Immature natural killer cell (primary cell): ENCODE measurements at regions not wholly inside any gene's neighbourhood (a gene's known extent, or its start where the extent isn't known, plus 50 kb on each side); places are given as distances from the start of the nearest gene placed in this dataset.

Experiments
- DNase-seq, 3 donors: peaks; one replicate each; pipeline ENCODE4 v3.0.0; 2022; ENCODE audit warnings: mixed read lengths in 1 of 3
- H3K27ac Mint-ChIP-seq, 6 donors: one replicate each; pipeline ENCODE4 v1.8.0; 2020; ENCODE audit warnings: mixed read lengths in 6 of 6, mild to moderate bottlenecking in 5 of 6, inconsistent platforms in 4 of 6, moderate library complexity in 3 of 6
- H3K27me3 Mint-ChIP-seq, 3 donors: one replicate each; pipeline ENCODE4 v1.8.0; 2020 to 2021; ENCODE audit warnings: low read depth in 3 of 3, mild to moderate bottlenecking in 3 of 3, mixed read lengths in 3 of 3, moderate library complexity in 3 of 3, inconsistent platforms in 1 of 3
- H3K36me3 Mint-ChIP-seq, 3 donors: one replicate each; pipeline ENCODE4 v1.8.0; 2020; ENCODE audit warnings: mixed read lengths in 3 of 3, inconsistent platforms in 2 of 3, mild to moderate bottlenecking in 2 of 3
- H3K4me1 Mint-ChIP-seq, 2 donors: one replicate each; pipeline ENCODE4 v1.8.0; 2020; ENCODE audit warnings: inconsistent platforms in 2 of 2, mild to moderate bottlenecking in 2 of 2, mixed read lengths in 2 of 2, moderate library complexity in 1 of 2
- H3K4me3 Mint-ChIP-seq, 5 donors: one replicate each; pipeline ENCODE4 v1.8.0; 2020; ENCODE audit warnings: mild to moderate bottlenecking in 5 of 5, mixed read lengths in 5 of 5, inconsistent platforms in 3 of 5, moderate library complexity in 3 of 5
- H3K9me3 Mint-ChIP-seq, 6 donors: one replicate each; pipeline ENCODE4 v1.8.0; 2020; ENCODE audit warnings: mild to moderate bottlenecking in 6 of 6, mixed read lengths in 6 of 6, inconsistent platforms in 4 of 6, moderate library complexity in 3 of 6

GRCh38 chr4:64584981-64585557 lies 175.8 kb upstream of the TECRL start:
- no peak for DNase-seq
- H3K9me3 Mint-ChIP-seq = peaks cover 2 to 23% (median 14%) of the 10 kb centered on the region in 6 donors
- H3K4me1 Mint-ChIP-seq = no peaks in the 10 kb centered on the region
- no peak overlapping the region for H3K4me3 Mint-ChIP-seq
- no peak overlapping the region for H3K27ac Mint-ChIP-seq
- H3K27me3 Mint-ChIP-seq = peaks cover 0 to 2% (median 0%) of the 10 kb centered on the region in 3 donors
- no peaks in the 10 kb centered on the region for H3K36me3 Mint-ChIP-seq

DNA sequence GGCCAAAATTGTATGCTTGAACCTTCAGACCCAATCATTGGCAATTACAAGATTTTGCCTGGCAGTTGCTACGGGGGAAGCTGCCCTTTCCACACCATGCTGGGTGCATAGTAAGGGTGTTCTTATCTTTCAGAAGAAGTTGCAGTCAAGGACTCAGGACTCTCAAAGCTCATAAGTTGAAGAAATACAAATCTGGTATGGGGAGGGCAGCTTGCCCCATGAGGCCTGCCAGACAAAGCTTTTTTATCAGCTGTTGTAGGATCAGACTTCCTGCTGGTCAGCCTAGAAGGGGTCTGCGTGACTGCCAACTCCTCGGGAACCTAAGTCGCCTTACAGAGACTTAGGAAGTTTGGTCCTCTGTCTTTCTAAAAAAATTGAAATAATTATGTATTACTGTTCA lies 174.9 kb upstream of the TECRL start:
- H3K4me1 Mint-ChIP-seq = no peaks in the 10 kb centered on the region
- no peak for DNase-seq
- peaks cover 0 to 2% (median 0%) of the 10 kb centered on the region in 3 donors for H3K27me3 Mint-ChIP-seq
- H3K9me3 Mint-ChIP-seq = peaks cover 0 to 16% (median 9%) of the 10 kb centered on the region in 6 donors
- no peak overlapping the region for H3K4me3 Mint-ChIP-seq
- H3K27ac Mint-ChIP-seq = no peak overlapping the region
- H3K36me3 Mint-ChIP-seq = no peaks in the 10 kb centered on the region

GRCh38 chr4:64582492-64582891 lies 173.2 kb upstream of the TECRL start:
- peaks cover 0 to 2% (median 0%) of the 10 kb centered on the region in 3 donors for H3K27me3 Mint-ChIP-seq
- H3K27ac Mint-ChIP-seq = no peak overlapping the region
- no peak overlapping the region for H3K4me3 Mint-ChIP-seq
- no peaks in the 10 kb centered on the region for H3K36me3 Mint-ChIP-seq
- H3K9me3 Mint-ChIP-seq = peaks cover 0 to 25% (median 8%) of the 10 kb centered on the region in 6 donors
- no peak for DNase-seq
- no peaks in the 10 kb centered on the region for H3K4me1 Mint-ChIP-seq

DNA sequence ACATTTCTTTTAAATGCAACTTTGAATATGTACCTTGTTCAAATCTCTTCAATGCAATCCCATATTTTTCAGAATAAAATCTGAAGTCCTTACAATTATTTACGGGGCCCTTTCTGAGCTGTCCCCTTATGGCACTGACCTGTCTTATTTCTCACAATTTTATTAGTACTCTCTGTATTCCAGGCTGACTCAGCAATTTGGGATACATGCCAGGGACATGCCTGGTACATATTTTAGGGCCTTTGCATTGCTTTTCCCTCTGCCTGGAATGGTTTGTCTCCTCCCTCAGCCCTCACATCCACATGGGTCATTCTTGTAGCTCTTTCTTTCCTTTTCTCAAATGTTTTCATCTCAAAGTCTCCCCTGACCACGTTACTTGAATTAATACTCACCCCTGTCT lies 172.2 kb upstream of the TECRL start:
- no peak overlapping the region for H3K4me3 Mint-ChIP-seq
- H3K36me3 Mint-ChIP-seq = no peaks in the 10 kb centered on the region
- peaks cover 0 to 31% (median 10%) of the 10 kb centered on the region in 6 donors for H3K9me3 Mint-ChIP-seq
- H3K27me3 Mint-ChIP-seq = peaks cover 0 to 2% (median 0%) of the 10 kb centered on the region in 3 donors
- no peak for DNase-seq
- no peak overlapping the region for H3K27ac Mint-ChIP-seq
- no peaks in the 10 kb centered on the region for H3K4me1 Mint-ChIP-seq

GRCh38 chr4:64564126-64564525 lies 154.9 kb upstream of the TECRL start:
- Mint-ChIP-seq H3K27me3 (no peaks in the 10 kb centered on the region), H3K4me1 (no peaks in the 10 kb centered on the region), H3K9me3 (peaks cover 4 to 41% (median 11%) of the 10 kb centered on the region in 6 donors), H3K4me3 (no peak overlapping the region), H3K27ac (no peak overlapping the region), H3K36me3 (no peaks in the 10 kb centered on the region)
- DNase-seq = no peak

- peaks cover 0 to 32% (median 16%) of the 10 kb centered on the region in 6 donors for H3K9me3 Mint-ChIP-seq
- no peak overlapping the region for H3K4me3 Mint-ChIP-seq
Observed at GRCh38 chr4:64559571-64559970, 150.3 kb upstream of the TECRL start.

GRCh38 chr4:64551125-64551524 lies 141.9 kb upstream of the TECRL start:
- Mint-ChIP-seq H3K27me3 (peaks cover 0 to 1% (median 0%) of the 10 kb centered on the region in 3 donors), H3K9me3 (peaks cover 0 to 26% (median 5%) of the 10 kb centered on the region in 6 donors), H3K36me3 (no peaks in the 10 kb centered on the region), H3K27ac (no peak overlapping the region), H3K4me3 (no peak overlapping the region), H3K4me1 (no peaks in the 10 kb centered on the region)
- DNase-seq = no peak

More at GRCh38 chr4:64559571-64559970, 150.3 kb upstream of the TECRL start:
- no peaks in the 10 kb centered on the region for H3K27me3 Mint-ChIP-seq
- DNase-seq = no peak
- H3K4me1 Mint-ChIP-seq = no peaks in the 10 kb centered on the region
- H3K27ac Mint-ChIP-seq = no peak overlapping the region
- H3K36me3 Mint-ChIP-seq = no peaks in the 10 kb centered on the region

- Mint-ChIP-seq H3K4me1 (no peaks in the 10 kb centered on the region), H3K9me3 (peaks cover 0 to 9% (median 3%) of the 10 kb centered on the region in 6 donors), H3K36me3 (no peaks in the 10 kb centered on the region), H3K27ac (no peak overlapping the region), H3K4me3 (no peak overlapping the region), H3K27me3 (peaks cover 0 to 1% (median 0%) of the 10 kb centered on the region in 3 donors)
- no peak for DNase-seq
Observed at GRCh38 chr4:64545593-64545992, 136.3 kb upstream of the TECRL start.

DNA sequence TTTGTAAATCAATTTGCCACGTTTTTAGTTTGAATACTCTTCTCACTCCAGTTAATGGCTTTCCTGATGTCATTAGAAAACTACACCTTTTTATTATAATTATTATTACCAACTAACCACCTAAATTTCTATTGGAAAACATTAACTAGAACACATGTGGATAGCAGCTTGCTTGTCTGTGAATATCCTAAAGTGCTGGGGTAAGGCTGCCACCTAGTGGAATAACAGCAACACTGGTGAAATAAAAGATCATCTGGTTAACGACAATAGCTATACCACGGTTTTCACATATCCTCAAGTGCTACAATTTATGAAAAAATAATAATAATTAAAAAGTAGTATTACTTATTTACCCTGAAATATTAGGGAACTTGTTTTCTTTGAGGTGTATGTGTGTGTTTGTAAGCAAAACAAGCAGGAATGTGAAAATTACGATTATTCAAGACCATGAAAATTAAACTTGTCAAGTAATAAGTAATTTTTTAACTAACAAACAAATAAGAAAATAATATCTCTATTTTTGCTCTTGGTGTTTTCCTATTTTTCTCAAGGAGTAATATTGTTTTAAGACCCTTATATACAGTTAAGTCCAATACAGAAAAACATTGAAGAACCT lies 130.1 kb upstream of the TECRL start:
- Mint-ChIP-seq H3K9me3 (peaks cover 0 to 23% (median 2%) of the 10 kb centered on the region in 6 donors), H3K4me3 (no peak overlapping the region), H3K27me3 (peaks cover 0 to 2% (median 2%) of the 10 kb centered on the region in 3 donors), H3K36me3 (no peaks in the 10 kb centered on the region), H3K4me1 (no peaks in the 10 kb centered on the region), H3K27ac (no peak overlapping the region)
- no peak for DNase-seq

DNA sequence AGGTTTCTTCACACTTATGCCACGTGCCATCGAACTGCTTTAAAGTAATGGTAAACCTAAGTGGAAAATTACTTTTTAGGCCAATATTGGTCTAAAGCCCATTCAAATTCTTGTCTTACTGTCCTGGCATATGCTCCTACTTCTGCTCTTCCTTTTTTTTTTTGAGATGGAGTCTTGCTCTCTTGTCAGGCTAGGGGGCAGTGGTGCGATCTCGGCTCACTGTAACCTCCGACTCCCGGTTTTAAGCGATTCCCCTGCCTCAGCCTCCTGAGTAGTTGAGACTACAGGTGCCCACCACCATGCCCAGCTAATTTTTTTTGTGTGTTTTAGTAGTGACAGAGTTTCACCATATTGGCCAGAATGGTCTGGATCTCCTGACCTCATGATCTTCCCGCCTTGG lies 129.0 kb upstream of the TECRL start:
- no peaks in the 10 kb centered on the region for H3K4me1 Mint-ChIP-seq
- H3K36me3 Mint-ChIP-seq = no peaks in the 10 kb centered on the region
- no peak overlapping the region for H3K4me3 Mint-ChIP-seq
- DNase-seq = no peak
- no peak overlapping the region for H3K27ac Mint-ChIP-seq
- H3K9me3 Mint-ChIP-seq = peaks cover 0 to 28% (median 2%) of the 10 kb centered on the region in 6 donors
- peaks cover 0 to 2% (median 2%) of the 10 kb centered on the region in 3 donors for H3K27me3 Mint-ChIP-seq

- Mint-ChIP-seq H3K9me3 (peaks cover 0 to 41% (median 11%) of the 10 kb centered on the region in 6 donors), H3K36me3 (no peaks in the 10 kb centered on the region), H3K4me1 (no peaks in the 10 kb centered on the region), H3K4me3 (no peak overlapping the region), H3K27ac (no peak overlapping the region), H3K27me3 (peaks cover 0 to 2% (median 1%) of the 10 kb centered on the region in 3 donors)
- DNase-seq = no peak
Observed at GRCh38 chr4:64533637-64534036, 124.4 kb upstream of the TECRL start.

- Mint-ChIP-seq H3K36me3 (no peaks in the 10 kb centered on the region), H3K4me3 (no peak overlapping the region), H3K27me3 (peaks cover 0 to 1% (median under 1%) of the 10 kb centered on the region in 3 donors), H3K4me1 (no peaks in the 10 kb centered on the region), H3K27ac (no peak overlapping the region), H3K9me3 (peaks cover 0 to 40% (median 11%) of the 10 kb centered on the region in 6 donors)
- DNase-seq = no peak
Observed at GRCh38 chr4:64533159-64533558, 123.9 kb upstream of the TECRL start.

- DNase-seq = no peak
- H3K4me3 Mint-ChIP-seq = no peak overlapping the region
- H3K27me3 Mint-ChIP-seq = no peaks in the 10 kb centered on the region
- no peaks in the 10 kb centered on the region for H3K36me3 Mint-ChIP-seq
- no peaks in the 10 kb centered on the region for H3K4me1 Mint-ChIP-seq
- H3K27ac Mint-ChIP-seq = no peak overlapping the region
- peaks cover 8 to 47% (median 10%) of the 10 kb centered on the region in 6 donors for H3K9me3 Mint-ChIP-seq
Observed at GRCh38 chr4:64520421-64520820, 111.2 kb upstream of the TECRL start.

GRCh38 chr4:64518600-64518999 lies 109.3 kb upstream of the TECRL start:
- Mint-ChIP-seq H3K4me1 (no peaks in the 10 kb centered on the region), H3K27me3 (no peaks in the 10 kb centered on the region), H3K27ac (no peak overlapping the region), H3K4me3 (no peak overlapping the region), H3K36me3 (no peaks in the 10 kb centered on the region), H3K9me3 (peaks cover 6 to 47% (median 10%) of the 10 kb centered on the region in 6 donors)
- no peak for DNase-seq
